GM19240 (cell line): ENCODE measurements at regions not wholly inside any gene's neighbourhood (a gene's known extent, or its start where the extent isn't known, plus 50 kb on each side); places are given as distances from the start of the nearest gene placed in this dataset.
"Not testable (repeated sequence)": the region's sequence is repeated elsewhere in the genome, so short reads cannot be mapped to it uniquely, and the experiment has no call there.

ENCODE experiments used
- DNase-seq: peaks from one replicate; pipeline ENCODE4 v3.0.0; 2011; ENCODE audit warnings: low spot score; ENCODE audit not compliant: insufficient read length

DNA sequence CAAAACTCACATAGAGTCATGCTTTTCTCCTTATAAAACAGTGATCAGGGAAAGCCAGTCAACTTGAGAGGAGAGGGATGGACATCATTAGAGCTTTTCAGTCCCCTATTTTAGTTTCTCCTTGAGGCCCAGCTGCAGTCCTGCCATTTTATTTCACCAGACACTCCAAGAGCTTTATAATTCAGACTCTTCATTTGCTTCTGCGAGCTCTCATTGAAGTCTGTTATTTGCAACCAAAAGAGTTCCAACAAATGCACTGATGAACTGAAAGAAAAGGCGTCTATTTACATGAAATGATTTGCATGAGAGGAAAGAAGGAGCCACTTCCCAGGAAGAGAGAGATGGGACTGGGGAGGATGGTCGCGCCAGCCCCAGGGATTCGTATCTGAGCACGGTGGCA lies 86.8 kb downstream of the NDUFA12 start:
- DNase-seq: no peak

DNA sequence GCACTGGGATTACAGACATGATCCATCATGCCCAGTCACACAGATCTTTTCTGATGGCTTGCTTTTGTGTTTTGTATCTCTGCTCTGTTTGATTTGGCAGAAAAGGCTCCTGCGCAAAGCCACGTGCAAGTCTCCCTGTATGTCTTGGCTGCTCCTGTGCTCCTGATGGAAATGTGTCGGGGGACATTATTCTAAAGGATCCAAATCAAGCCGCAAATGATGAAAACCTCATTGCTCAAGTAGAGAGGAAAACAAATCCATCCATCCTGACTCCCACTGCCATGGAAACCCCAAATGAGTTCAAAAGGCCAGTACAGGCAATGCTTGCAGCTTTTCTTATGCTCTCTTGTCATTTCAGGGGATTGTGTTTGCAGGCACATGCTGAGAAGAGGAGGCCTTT lies 93.8 kb downstream of the NDUFA12 start:
- no peak for DNase-seq

DNA sequence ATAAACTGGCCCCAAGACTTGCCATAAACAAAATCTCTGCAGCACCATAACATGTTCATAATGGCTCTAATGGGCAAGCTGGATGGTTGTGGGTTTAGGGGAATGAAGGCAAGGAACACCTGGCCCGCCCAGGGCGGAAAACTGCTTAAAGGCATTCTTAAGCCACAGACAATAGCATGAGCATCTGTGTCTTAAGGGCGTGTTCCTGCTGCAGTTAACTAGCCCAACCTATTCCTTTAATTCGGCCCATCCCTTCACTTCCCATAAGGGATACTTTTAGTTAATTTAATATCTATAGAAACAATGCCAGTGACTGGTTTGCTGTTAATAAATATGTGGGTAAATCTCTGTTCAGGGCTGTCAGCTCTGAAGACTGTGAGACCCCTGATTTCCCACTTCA lies 97.7 kb downstream of the NDUFA12 start:
- not testable (repeated sequence) for DNase-seq

DNA sequence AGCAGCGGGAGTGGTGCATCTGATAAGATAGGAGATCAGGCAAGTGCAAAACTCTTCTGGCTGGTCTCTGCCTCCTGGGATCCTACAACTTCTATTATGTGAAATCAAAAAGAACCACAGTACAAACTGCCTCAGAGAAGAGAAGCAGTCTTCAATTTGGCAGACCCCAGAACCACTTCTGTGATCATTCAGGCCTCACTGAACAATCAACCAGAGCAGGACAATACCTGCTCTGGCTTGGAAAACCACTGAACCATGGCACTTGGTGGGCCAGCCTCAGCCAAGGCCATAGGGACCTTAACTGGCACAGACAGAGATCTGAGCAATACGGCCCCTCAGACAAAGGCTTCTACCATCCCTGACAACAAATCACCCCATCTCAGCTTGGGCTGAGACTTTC lies 103.0 kb downstream of the NDUFA12 start:
- DNase-seq: no peak

DNA sequence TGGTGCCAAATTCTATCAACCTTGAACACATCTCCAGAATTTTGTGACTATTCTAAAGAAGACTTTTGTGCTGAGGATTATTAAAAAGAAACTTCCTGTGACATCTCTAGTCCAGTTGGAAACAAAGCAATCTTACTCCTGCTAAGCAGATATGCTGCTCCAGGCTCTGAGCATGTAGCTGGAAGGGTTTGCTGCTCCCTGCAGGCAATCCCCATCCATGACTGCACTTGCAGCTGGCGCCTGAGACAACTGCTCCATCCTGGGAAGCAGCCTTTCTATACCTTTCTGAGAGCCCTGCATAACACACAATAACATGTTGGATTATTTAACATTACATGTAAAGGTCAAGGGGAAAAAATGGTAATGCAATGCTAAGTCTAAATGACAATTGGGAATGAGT lies 105.1 kb downstream of the NDUFA12 start:
- DNase-seq: no peak

DNA sequence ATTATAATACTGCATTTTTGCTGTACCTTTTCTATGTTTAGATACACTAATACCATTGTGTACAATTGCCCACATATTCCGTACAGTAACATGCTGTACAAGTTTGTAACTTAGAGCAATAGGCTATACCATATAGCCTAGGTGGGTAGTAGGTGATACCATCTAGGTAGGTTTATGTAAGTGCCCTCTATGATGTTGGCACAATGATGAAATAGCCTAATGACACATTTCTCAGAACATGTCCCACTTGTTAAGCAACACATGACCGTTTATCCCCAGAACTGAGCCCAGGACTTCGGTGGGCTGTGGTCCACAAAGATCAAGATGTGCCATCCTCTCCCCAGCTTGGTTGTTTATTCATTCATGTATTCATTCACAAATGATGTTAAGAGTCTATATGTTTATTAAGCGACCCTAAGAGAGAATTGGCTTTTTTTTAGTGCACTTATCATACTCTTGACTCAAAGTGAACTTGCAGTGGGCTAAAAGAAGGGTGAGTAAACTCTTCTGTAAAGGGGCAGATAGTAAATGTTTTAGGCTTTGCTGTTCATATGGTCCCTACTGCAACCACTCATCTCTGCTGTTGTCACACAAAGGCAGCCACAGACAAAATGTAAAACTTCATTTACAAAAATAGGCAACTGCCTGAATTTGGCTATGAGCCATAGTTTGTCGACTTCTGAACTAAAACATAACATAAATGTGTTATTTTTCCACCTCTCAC lies 110.8 kb downstream of the NDUFA12 start:
- DNase-seq: no peak

DNA sequence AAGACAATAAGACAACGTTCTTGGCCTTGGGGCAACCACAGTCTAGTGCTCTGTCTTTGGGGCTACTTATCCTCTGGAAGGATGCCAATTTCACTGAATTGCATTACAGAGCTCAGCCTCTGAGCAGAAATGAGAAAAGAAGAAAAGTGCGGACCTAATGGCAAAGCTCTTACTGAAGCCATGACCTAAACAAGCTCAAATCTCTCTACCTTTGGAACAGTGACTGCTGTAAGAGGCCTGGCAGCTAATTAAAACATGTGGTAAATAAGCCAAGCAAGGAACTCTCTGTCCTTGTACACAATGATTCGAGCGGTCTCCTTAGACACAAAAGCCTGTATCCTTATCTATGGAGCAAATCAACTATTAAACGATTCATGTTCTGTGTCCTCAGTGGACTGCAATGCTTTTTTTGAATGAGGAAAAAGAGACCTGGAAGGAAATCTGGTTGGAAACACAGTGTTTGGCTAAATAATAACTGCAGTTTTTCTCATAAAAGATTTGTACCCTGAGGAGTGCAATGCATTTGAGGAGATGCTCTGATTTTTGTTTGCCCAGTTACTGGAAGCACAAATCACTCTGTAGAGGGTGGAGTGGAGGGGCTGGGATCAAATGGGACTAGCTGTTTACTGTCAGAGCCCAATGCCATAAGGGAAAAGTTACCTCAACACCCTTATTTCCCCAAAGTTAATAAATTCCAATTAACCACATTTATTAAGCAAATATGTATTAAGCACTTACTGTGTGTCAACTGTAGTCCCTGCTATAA lies 113.9 kb downstream of the NDUFA12 start:
- DNase-seq: no peak

DNA sequence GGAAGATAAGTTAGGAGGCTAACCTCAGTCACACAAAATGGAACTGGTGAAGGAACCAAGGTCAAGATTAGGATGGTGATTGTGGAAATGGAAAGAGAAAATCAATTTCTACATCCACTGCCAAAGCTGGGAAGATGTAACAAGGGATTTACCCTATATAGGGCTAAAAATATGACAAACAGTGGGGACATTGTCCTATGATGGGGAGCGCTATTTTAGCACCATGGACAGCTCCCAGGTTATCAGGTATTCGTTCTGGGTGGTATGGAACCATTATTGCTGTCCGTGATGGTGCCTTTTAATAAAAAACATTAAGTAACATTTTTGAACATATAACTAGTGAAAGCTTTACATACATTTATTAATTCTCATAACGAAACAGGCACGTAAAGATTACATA lies 124.0 kb downstream of the NDUFA12 start:
- no peak for DNase-seq

DNA sequence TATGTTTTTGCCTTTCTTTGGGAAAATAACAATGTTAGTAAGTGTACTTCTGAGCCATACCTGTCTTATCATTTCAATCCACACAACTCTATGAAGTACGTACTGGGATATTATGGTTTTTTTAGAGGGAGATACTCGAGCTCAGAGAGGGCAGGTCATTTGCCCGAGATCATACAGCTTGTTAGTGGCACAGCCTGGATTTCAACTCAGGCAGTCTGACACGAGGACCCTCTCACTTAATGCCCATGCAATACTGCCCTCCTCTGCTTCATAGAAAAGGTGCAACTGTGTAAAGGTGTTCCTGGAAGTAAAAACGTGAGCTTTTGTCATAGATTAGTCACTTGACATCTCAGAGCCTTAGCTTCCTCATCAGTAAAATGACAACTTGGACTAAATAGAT lies 128.0 kb downstream of the NDUFA12 start:
- DNase-seq: peak; percentile 55

DNA sequence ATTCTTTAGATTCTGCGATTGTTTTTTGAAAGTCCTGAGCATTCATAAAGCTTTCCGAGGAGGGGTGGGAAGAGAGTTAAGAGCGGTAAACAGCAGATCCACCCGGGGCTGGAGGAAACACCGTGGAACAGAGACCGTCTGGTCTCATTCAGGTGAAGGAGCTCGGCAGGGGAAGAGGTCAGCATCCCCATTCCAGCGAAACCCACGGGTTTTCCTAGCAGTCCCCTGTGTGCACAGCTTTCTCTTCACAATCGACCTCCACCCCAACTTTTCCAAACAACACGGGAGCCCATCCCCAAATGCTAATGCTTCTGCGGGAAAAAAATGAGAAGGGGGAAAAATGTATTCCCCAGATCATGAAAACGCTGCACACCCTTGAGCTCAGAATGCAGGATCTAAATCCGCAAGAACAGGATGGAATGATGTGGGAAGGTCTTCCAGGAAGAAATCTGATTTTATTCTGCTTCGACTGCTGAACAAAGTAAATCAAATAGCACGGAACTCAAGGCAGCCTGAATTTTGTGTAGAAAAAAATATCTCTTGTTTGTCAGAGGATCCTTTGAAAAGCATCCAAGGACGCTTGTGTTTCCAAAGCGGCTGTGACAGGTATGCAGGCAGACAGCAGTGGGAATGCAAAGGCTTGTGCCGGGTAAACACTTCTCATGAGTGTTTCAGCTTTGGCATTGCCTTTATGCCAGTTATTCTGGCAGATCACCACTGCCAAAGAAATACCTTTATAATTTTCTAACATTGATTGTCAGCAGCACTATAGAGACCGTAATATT lies 128.8 kb downstream of the NDUFA12 start:
- DNase-seq: no peak

DNA sequence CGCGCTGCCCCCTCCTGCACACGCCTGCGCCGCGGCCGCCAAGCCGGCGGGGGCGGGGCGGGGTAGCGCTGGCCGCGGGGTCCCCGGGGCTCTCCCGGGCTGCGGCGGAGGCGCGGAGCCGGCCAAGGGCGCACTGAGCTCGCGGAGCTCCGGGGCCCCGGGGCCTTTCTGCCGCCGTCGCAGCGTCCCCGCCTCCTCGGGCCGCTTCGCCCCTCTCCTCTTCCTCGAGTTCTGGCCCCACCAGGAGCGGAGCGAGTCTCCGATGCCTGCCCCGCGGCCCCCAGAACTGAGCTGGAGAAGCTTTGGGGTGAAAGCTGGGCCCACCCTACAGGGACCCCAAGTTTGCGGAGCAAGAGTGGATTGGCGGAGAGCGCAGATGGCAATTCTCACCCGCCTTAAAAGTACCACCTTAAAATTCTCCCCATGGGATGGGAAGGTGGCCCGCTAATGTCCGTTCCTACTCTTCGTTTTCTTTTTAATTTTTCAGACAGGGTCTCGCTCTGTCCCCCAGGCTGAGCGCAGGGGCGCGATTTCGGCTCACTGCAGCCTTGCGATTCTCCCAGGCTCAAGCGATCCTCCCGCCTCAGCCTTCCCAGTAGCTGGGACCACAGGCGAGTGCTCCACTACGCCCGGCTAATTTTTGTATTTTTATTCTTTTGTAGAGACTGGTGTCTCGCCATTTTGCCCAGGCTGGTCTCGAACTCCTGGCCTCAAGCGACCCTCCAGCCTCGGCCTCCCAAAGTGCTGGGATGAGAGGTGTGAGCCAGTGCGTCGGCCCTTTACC lies 129.6 kb downstream of the NDUFA12 start:
- DNase-seq: no peak

DNA sequence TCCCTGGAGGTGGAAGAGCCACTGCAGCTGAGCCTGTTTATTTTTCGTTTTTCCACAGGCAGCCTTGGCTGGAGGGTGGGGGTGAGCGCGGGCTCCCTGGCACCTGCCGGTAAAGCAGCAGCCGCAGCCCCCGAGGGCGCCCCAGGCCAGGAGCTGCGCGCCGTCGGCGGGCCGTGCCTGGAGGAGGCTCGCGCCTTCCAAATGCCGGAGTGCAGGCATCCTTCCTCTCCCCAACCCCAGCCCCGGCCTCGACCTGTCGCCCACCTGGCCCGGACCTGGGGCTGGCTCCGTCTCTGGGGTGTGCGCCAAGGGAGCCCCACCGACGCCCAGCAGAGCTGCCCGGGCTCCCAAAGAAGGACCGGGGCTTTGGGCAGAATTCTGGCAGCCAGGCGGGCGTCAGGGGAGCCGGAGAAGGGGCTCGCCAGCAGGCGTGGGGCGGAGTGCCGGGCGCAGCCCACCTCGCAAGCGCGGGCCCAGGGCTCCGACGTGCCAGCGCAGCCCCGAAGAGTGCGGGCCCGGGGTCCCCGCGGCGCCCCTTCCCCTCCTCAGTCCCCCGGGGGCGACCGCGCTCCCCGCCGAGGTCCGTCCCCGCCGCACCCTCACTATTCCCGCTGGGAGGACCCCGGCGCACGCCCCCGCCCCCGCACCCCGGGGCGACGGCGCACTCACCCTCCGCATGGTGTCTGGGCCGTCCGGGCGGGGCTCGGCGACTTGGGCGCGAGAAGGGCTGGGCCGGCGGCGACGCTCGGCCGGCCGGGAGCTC lies 130.3 kb downstream of the NDUFA12 start:
- DNase-seq: peak; percentile 54

DNA sequence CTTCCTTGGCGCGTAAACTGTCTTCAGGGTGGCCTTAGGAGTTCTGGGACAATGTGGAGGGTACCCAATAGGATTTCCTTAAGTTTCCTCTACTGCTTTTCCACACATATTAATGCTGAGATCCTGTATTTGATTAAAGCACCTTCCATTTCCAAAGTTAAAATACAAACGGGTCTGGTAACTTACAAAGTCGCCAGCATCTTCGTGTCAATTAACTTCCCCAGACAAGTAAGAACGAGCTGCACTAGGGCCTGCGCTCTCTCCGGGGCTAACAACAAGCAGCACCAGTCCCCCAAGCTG lies 130.9 kb downstream of the NDUFA12 start:
- no peak for DNase-seq

DNA sequence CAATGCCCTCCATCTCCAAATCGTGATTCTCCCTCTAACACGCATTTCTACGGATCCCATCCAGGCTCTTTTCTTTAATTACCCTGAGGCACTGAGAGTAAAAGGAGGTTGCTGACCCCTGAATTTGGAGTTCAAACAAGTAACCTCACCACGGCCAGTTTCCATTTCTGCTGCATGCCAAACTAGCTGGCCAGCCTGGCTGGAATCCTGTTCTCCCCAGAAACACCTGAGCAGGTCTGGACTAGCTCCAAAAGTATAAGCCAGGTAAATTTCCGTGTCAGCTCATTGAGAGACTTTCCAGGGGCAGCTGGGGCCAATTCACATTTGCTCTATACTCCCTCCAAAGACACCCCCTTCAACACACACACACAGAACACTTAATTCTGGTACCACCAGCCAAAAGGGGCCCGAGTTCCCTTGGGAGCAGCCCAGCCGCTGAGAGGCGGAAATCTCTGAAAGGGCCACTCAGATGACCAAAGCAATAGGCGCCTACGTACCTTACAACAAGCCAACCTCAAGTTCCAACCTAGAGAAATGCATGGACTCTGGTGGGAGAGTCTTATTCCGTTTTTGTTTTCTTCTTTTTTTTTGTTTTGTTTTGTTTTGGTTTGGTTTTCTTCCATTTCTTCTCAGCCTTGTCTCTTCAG lies 131.4 kb downstream of the NDUFA12 start:
- no peak for DNase-seq

DNA sequence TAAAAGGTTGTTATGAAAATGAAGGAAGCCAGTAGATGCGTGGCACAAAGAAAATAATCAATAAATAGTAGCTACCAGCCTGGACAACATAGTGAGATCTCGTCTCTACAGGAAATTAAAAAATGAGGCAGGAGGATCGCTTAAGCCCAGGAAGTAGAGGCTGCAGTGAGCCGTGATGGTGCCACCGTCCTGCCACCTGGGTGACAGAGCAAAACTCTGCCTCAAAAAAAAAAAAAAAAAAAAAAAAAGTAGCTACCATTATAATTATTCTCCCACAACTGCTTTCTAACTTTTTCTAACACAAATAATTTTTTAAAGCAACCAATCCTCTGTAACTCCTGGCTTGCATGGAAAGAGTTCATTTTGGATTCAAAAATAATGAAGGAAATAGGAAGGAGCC lies 133.0 kb downstream of the NDUFA12 start:
- no peak for DNase-seq

DNA sequence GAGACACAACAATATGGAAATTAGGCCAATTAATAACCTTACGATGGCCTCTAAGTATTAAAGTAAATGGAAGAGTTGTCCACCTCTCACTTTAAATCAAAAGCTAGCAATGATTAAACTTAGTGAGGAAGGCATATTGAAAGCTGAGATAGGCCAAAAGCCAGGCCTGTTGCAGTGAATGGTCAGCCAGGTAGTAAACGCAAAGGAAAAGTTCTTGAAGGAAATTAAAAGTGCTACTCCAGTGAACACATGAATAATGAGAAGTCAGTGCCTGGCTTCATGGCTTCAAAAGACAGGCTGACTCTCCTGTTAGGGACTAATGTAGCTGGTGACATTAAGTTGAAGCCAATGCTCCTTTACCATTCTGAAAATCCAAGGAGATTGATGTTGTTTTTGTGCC lies 135.3 kb downstream of the NDUFA12 start:
- DNase-seq: no peak

DNA sequence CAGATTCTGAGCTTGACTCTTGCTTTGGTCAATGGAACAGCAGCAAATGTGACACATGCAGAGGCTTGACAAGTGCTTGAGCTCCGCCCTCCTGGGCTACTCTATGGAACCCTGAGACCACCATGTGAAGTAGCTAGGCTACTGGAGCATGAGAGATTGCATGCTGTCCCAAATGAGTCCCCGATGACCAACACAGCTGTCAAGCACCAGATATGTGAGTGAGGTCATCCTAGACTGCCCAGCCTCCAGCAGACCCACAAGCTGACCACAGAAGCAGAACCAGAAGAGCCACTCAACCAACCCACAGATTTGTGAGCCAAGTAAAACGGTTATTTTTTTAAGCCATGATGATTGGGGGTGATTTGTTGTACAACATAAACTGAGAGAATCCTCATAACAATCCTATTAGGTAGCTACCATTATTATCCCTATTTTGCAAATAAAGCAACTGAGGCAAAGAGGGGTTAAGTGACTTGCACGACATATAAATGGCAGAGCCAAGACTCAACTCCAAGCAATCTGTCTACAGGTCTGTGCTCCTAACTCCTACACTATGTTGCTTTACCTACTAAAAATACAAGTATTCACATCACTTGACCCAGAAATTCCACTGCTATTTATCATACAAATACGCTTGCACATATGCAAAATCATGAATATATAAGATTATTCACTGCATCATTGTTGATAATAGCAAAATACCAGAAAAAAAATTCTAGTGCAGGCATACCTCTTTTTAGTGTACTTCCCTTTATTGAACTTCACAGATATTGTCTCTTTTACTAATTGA lies 136.2 kb downstream of the NDUFA12 start:
- no peak for DNase-seq

DNA sequence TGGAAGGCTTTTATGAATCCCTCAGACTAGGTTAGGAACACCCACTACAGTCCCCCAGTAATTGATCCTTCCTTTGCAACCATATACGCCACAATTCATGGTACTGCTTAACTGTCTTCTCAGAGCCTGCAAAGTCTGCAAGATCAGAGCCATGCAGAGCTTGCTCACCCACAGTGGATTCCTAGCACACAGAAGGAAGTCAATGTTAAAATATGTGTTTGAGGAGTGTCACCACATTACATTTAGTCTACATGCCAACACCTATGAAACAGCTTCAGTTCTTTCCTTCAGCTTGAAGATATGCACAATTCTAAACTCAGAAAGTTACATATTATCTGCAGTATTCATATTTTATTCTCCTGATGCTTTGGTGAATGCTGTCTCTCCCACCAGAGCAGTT lies 138.5 kb downstream of the NDUFA12 start:
- no peak for DNase-seq

DNA sequence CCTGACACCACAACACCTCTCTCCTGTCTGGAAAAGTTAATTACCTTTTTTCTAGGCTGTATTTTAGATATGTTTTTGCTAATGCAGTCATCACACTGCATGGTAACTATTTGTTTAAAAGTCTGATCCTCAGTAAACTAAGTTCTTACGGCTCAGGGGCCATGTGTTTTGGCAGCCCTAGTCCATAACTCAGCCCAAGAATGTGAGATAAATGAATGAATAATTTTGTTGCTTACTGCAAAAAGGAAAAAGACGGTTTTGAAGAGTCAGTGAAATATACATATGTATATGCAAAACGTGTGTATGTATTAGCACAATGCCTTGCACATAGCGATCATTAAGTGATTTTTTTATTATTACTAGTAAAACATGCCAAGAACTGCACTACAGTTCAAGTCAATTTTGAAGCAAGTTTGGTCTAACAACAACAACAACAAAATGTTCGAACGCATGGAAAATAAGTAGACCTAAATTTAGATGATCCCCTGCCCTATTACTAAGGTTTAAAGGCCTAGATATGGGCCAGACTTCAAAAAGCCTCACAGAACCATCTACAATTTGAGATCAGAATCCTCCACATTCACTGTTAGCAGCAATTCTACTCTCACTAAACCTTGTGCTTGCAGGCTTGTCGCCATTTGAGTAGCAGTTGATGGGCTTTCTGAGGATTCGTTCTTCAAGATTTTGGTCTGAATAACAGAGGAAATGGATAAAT lies 140.0 kb downstream of the NDUFA12 start:
- no peak for DNase-seq
